ENCODE measurements at regions not wholly inside any gene's neighbourhood (a gene's known extent, or its start where the extent isn't known, plus 50 kb on each side); places are given as distances from the start of the nearest gene placed in this dataset.

DNA sequence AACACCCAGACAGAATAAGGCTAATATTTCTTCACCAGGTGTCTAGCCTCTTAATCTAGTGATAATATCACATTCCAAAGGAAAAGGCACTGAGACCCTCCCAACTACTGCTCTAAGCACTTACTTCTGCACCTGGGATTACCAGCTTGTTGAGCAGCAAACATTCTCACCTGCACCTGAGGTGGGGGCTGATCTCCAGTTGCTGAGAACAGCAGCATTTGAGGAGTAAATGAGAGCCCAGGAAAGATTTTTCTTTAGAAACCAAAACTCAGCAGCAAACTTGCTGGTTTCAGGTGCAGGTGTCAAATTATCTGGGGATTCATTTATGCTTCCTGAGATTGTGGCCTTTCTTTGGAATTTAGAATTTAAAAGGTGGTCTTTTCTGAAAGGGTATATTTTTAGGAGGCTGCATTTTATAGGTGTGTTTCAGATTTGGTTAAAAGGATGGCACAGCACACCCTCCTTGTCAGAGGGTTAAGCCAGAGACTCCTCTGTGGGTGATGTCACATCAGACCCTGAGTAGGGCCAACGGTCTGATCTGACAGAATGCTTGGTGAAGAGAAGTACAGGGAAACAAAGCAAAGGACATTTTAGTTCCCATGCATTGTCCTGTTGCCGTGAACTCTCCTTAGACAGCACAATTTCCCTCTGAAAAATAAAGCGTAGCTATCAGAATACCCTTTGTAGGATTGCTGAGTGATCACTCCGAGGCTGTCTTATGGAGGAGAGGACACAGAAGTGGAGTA is 411.0 kb upstream of the ATP11B start:
- TF ChIP-seq, protein P1, sequence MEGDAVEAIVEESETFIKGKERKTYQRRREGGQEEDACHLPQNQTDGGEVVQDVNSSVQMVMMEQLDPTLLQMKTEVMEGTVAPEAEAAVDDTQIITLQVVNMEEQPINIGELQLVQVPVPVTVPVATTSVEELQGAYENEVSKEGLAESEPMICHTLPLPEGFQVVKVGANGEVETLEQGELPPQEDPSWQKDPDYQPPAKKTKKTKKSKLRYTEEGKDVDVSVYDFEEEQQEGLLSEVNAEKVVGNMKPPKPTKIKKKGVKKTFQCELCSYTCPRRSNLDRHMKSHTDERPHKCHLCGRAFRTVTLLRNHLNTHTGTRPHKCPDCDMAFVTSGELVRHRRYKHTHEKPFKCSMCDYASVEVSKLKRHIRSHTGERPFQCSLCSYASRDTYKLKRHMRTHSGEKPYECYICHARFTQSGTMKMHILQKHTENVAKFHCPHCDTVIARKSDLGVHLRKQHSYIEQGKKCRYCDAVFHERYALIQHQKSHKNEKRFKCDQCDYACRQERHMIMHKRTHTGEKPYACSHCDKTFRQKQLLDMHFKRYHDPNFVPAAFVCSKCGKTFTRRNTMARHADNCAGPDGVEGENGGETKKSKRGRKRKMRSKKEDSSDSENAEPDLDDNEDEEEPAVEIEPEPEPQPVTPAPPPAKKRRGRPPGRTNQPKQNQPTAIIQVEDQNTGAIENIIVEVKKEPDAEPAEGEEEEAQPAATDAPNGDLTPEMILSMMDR (IDR thresholded peaks at IDR 0.05): no peak
- no peak for TF ChIP-seq POLR2A (IDR thresholded peaks at IDR 0.05)

DNA sequence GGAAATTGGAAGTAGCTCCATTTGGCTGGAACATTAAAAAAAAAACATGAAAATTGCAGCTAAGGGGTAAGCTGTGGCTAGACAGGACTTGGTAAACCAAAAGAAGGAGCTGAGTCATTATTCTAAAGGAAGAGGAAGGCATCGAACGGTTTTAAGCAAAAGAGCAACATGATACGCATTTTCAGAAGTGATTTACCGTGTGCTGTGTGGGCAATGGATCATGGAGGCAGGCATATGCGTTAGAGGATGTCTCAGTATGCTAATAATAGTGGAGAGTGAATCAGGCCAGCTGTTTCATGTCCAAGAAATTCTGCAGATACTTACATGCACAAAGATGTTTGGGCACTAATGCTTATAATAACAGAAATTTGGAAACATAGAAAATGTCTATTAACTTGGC is 409.1 kb upstream of the ATP11B start:
- 47 to 66% methylated on average over 5 of the region's 5 CpGs for WGBS, 2 donors

More for the DNA sequence above, 411.0 kb upstream of the ATP11B start:
- Histone ChIP-seq H3K4me3 (no peak overlapping the region), H3K27ac (no peak overlapping the region), H3K9me3 (no peaks in the 10 kb centered on the region), H3K4me1 (no peaks in the 10 kb centered on the region), H3K27me3 (no peaks in the 10 kb centered on the region), H3K36me3 (ENCODE audit: low read depth, missing control alignments) (no peaks in the 10 kb centered on the region)
- whole genome bisulfite sequencing, 2 donors: 80 to 82% methylated on average over 4 of the region's 4 CpGs
- intact Hi-C loops (cut with DNase I; ENCODE audit: low total_unique reads): no loop called here
- no peak for DNase-seq

DNA sequence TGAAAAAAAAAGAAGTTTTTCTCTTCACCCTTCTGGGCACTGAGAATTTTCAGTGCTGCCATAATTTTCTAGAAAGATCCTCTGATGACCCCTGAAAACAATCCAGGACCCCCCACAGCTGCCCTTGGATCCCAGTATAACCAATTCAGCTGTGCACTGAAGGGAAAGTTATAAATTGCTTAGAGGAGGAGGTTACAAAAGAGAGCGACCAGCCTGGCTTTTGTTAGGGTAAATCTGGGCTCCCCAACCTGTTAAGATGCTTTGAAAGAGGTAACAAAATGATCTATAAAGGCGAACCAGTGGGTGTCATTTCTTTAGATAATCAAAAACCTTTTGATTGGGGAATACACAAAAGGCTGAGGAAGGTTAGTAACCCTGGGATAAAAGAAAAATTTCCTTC is 407.9 kb upstream of the ATP11B start:
- Histone ChIP-seq H3K4me1 (no peaks in the 10 kb centered on the region), H3K4me3 (no peak overlapping the region), H3K36me3 (ENCODE audit: low read depth, missing control alignments) (no peaks in the 10 kb centered on the region), H3K27me3 (no peaks in the 10 kb centered on the region), H3K9me3 (no peaks in the 10 kb centered on the region), H3K27ac (no peak overlapping the region)
- intact Hi-C loops (cut with DNase I; ENCODE audit: low total_unique reads): no loop called here
- DNase-seq: no peak
- whole genome bisulfite sequencing, 2 donors: 48 to 70% methylated on average over 2 of the region's 2 CpGs
- no peak for TF ChIP-seq POLR2A (IDR thresholded peaks at IDR 0.05)
- TF ChIP-seq, protein P1 (IDR thresholded peaks at IDR 0.05): no peak

More for the DNA sequence above, 409.1 kb upstream of the ATP11B start:
- no peaks in the 10 kb centered on the region for H3K36me3 ChIP-seq (ENCODE audit: low read depth, missing control alignments)
- H3K27me3 ChIP-seq: no peaks in the 10 kb centered on the region
- no peak overlapping the region for H3K27ac ChIP-seq
- no peaks in the 10 kb centered on the region for H3K9me3 ChIP-seq
- TF ChIP-seq, protein P1 (IDR thresholded peaks at IDR 0.05): no peak
- no peak for TF ChIP-seq POLR2A (IDR thresholded peaks at IDR 0.05)
- intact Hi-C loops (cut with DNase I; ENCODE audit: low total_unique reads): no loop called here
- H3K4me3 ChIP-seq: no peak overlapping the region
- H3K4me1 ChIP-seq: no peaks in the 10 kb centered on the region
- no peak for DNase-seq

DNA sequence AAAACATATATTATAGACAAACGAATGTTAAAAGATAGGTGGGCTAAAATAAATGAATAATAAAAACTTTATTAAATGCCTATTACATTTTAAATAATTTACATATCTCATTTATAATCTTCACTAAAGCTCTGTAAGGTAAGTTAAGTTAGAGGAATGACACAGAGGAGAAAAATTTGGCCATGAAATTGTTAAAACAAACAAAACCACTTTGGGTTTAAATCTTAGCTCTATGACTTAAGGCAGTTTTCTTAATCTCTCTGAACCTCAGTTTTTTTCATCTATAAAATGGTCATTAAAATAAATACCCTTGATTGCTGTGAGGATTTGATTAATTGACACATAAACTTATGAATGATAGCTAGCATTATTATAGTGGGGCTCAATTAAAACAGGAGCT is 404.8 kb upstream of the ATP11B start:
- intact Hi-C loops (cut with DNase I; ENCODE audit: low total_unique reads): no loop called here
- Histone ChIP-seq H3K27ac (no peak overlapping the region), H3K4me1 (no peaks in the 10 kb centered on the region), H3K4me3 (no peak overlapping the region), H3K36me3 (ENCODE audit: low read depth, missing control alignments) (no peaks in the 10 kb centered on the region), H3K9me3 (no peaks in the 10 kb centered on the region), H3K27me3 (no peaks in the 10 kb centered on the region)
- 89 to 90% methylated on average over 1 of the region's 1 CpG for WGBS, 2 donors
- TF ChIP-seq, protein P1 (IDR thresholded peaks at IDR 0.05): no peak
- TF ChIP-seq POLR2A (IDR thresholded peaks at IDR 0.05): no peak
- DNase-seq: no peak

All from testis (tissue), 2 donors.